ENCODE measurements at regions not wholly inside any gene's neighbourhood (a gene's known extent, or its start where the extent isn't known, plus 50 kb on each side); places are given as distances from the start of the nearest gene placed in this dataset.

DNA sequence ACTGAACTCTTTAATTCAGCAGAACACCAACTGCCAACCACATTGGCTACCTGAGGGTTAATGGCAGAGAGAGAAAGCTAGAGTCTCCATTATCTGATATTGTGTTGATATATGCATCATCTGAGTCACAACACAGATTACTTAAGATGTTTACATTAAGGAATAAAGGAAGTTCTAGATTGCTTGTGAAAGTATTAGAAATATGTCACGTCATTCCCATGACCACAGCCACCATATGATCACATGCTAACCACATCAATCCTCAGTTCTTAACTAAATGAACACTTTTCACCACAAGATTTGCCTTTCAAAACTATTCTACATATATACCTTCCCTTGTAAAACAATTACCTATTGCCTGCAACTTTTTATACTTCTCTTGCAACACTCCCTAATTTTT lies 337.9 kb downstream of the FGFR2 start:
- Histone ChIP-seq H3K27ac (peak overlapping the region; percentile 72), H3K36me3 (no peaks in the 10 kb centered on the region), H3K4me3 (ENCODE audit: low read depth in 1 of 2, low read length in 1 of 2) (no peak overlapping the region), H3K9me3 (no peaks in the 10 kb centered on the region), H3K27me3 (no peaks in the 10 kb centered on the region), H3K4me1 (ENCODE audit: control insufficient read depth in 1 of 2, insufficient read depth in 1 of 2, low read depth in 1 of 2, low read length in 1 of 2) (peaks cover 0 to 19% of the 10 kb centered on the region in 2 experiments)
- no peak for TF ChIP-seq CTCF (IDR thresholded peaks at IDR 0.05)

- H3K9me3 ChIP-seq: no peaks in the 10 kb centered on the region
- no peak overlapping the region for H3K4me3 ChIP-seq (ENCODE audit: low read depth in 1 of 2, low read length in 1 of 2)
- TF ChIP-seq CTCF (IDR thresholded peaks at IDR 0.05): no peak
These were observed 336.6 kb downstream of the FGFR2 start for GRCh38 chr10:121261665-121262064.

GRCh38 chr10:121262774-121263430 lies 335.3 kb downstream of the FGFR2 start:
- H3K9me3 ChIP-seq: no peaks in the 10 kb centered on the region
- no peak overlapping the region for H3K4me3 ChIP-seq (ENCODE audit: low read depth in 1 of 2, low read length in 1 of 2)
- H3K4me1 ChIP-seq (ENCODE audit: control insufficient read depth in 1 of 2, insufficient read depth in 1 of 2, low read depth in 1 of 2, low read length in 1 of 2): peaks cover 0 to 19% of the 10 kb centered on the region in 2 experiments
- no peaks in the 10 kb centered on the region for H3K27me3 ChIP-seq
- no peak for TF ChIP-seq CTCF (IDR thresholded peaks at IDR 0.05)
- peak overlapping the region; percentile 29 for H3K27ac ChIP-seq
- no peaks in the 10 kb centered on the region for H3K36me3 ChIP-seq

More at GRCh38 chr10:121261665-121262064, 336.6 kb downstream of the FGFR2 start:
- Histone ChIP-seq H3K4me1 (ENCODE audit: control insufficient read depth in 1 of 2, insufficient read depth in 1 of 2, low read depth in 1 of 2, low read length in 1 of 2) (peaks cover 0 to 19% of the 10 kb centered on the region in 2 experiments), H3K36me3 (no peaks in the 10 kb centered on the region), H3K27ac (no peak overlapping the region), H3K27me3 (no peaks in the 10 kb centered on the region)

DNA sequence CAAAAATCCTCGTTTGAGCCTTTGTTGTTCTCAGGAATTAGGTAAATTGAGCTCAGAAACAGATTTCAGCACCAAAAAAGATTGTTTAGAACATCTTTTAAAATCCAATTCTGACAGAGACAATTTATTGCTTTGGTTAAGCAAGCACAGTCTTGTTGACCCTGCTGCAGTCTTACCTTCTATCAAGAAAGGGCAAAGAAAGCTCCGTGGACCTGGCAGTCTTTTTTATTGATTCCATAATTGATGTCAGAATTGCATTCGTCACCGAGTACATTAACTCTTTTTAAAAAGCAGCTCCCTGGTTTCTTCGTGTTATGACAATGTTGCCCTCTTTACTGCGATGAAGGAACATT lies 334.8 kb downstream of the FGFR2 start:
- H3K4me3 ChIP-seq (ENCODE audit: low read depth in 1 of 2, low read length in 1 of 2): no peak overlapping the region
- no peak for TF ChIP-seq CTCF (IDR thresholded peaks at IDR 0.05)
- H3K4me1 ChIP-seq (ENCODE audit: control insufficient read depth in 1 of 2, insufficient read depth in 1 of 2, low read depth in 1 of 2, low read length in 1 of 2): peaks cover 0 to 19% of the 10 kb centered on the region in 2 experiments
- no peak overlapping the region for H3K27ac ChIP-seq
- H3K36me3 ChIP-seq: no peaks in the 10 kb centered on the region
- H3K9me3 ChIP-seq: no peaks in the 10 kb centered on the region
- no peaks in the 10 kb centered on the region for H3K27me3 ChIP-seq

- Histone ChIP-seq H3K9me3 (no peaks in the 10 kb centered on the region), H3K36me3 (no peaks in the 10 kb centered on the region), H3K4me3 (ENCODE audit: low read depth in 1 of 2, low read length in 1 of 2) (no peak overlapping the region), H3K4me1 (ENCODE audit: control insufficient read depth in 1 of 2, insufficient read depth in 1 of 2, low read depth in 1 of 2, low read length in 1 of 2) (peaks cover 0 to 10% of the 10 kb centered on the region in 2 experiments), H3K27me3 (no peaks in the 10 kb centered on the region), H3K27ac (no peak overlapping the region)
- TF ChIP-seq CTCF (IDR thresholded peaks at IDR 0.05): no peak
These were observed 332.7 kb downstream of the FGFR2 start for GRCh38 chr10:121265360-121266123.

Data from neutrophil (primary cell).